ENCODE measurements at regions not wholly inside any gene's neighbourhood (a gene's known extent, or its start where the extent isn't known, plus 50 kb on each side); places are given as distances from the start of the nearest gene placed in this dataset.

GRCh38 chr7:28346256-28346655 is 66.1 kb upstream of the CREB5 start:
- TF ChIP-seq NCOR1 (IDR thresholded peaks at IDR 0.05) = no peak
- TF ChIP-seq FOXK2 (conservative IDR thresholded peaks at IDR 0.05 in 1 of 2, IDR thresholded peaks at IDR 0.05 in 1 of 2; ENCODE audit: low read depth in 2 of 2) = no peak
- TF ChIP-seq HOMEZ (CRISPR knock-in tag; IDR thresholded peaks at IDR 0.05) = no peak
- TF ChIP-seq NFIC (IDR thresholded peaks at IDR 0.05) = no peak
- TF ChIP-seq POLR2AphosphoS5 (IDR thresholded peaks at IDR 0.05; ENCODE audit: control insufficient read depth, insufficient read depth, low read depth, low read length) = no peak
- no peak for TF ChIP-seq EZH2 (IDR thresholded peaks at IDR 0.05; ENCODE audit: borderline replicate concordance, low read depth, low read length)
- no peak for TF ChIP-seq ZBTB1 (CRISPR knock-in tag; IDR thresholded peaks at IDR 0.05; ENCODE audit: borderline replicate concordance, low read depth)
- no peak for TF ChIP-seq SIN3B (IDR thresholded peaks at IDR 0.05; ENCODE audit: low read depth)
- TF ChIP-seq ZNF561 (CRISPR knock-in tag; conservative IDR thresholded peaks at IDR 0.05) = no peak
- TF ChIP-seq HMGXB4 (CRISPR knock-in tag; IDR thresholded peaks at IDR 0.05) = no peak
- TF ChIP-seq SIN3A (IDR thresholded peaks at IDR 0.05; ENCODE audit: borderline replicate concordance in 2 of 2, control insufficient read depth in 1 of 2, low read depth in 2 of 2, low read length in 2 of 2) = no peak
- TF ChIP-seq EGR1 (conservative IDR thresholded peaks at IDR 0.05) = no peak
